Breast epithelium (tissue), 4 donors: ENCODE measurements at regions not wholly inside any gene's neighbourhood (a gene's known extent, or its start where the extent isn't known, plus 50 kb on each side); places are given as distances from the start of the nearest gene placed in this dataset.

Experiments
- DNase-seq, 2 donors: peaks; one replicate each; pipeline ENCODE4 v3.0.0-alpha.2; 2019; ENCODE audit warnings: low spot score in 2 of 2
- H3K27ac ChIP-seq, 2 donors: fragments of 200-600 bp; sonication (generic) in 1 of 2; one replicate each; pipeline ENCODE4 v1.5.1; 2016 to 2019; ENCODE audit warnings: mild to moderate bottlenecking in 1 of 2
- H3K27me3 ChIP-seq, 2 donors: fragments of 200-600 bp; sonication (generic) in 1 of 2; one replicate each; pipeline versions ENCODE4 v1.5.1 to v1.6.0; 2017 to 2019; ENCODE audit warnings: control low read depth in 1 of 2, mild to moderate bottlenecking in 1 of 2
- H3K36me3 ChIP-seq: fragments of 200-600 bp; one replicate; pipeline ENCODE4 v1.5.1; 2019
- H3K4me1 ChIP-seq, 2 donors: fragments of 200-600 bp; sonication (generic); one replicate each; pipeline ENCODE4 v1.5.1; 2016 to 2019; ENCODE audit warnings: control low read depth in 1 of 2
- H3K4me3 ChIP-seq, 3 donors: fragments of 200-600 bp; sonication (generic); 1 replicate in 2 of 3; 2 replicates in 1 of 3; pipeline ENCODE4 v1.5.1; 2016 to 2019; ENCODE audit warnings: mild to moderate bottlenecking in 3 of 3, moderate library complexity in 2 of 3
- H3K9me3 ChIP-seq, 2 donors: fragments of 200-600 bp; sonication (generic) in 1 of 2; one replicate each; pipeline ENCODE4 v1.5.1; 2016 to 2019; ENCODE audit warnings: control low read depth in 1 of 2
- CTCF ChIP-seq, 3 donors: fragments of 450-650 bp; IDR thresholded peaks; one replicate each; pipeline ENCODE4 v1.5.1; 2016 to 2017; ENCODE audit warnings: antibody characterized with exemption in 3 of 3, mild to moderate bottlenecking in 3 of 3, moderate library complexity in 3 of 3
- POLR2A ChIP-seq: fragments of 450-650 bp; IDR thresholded peaks from one replicate; pipeline ENCODE4 v1.6.1; 2016; ENCODE audit warnings: antibody characterized with exemption, mild to moderate bottlenecking, moderate library complexity
- POLR2AphosphoS5 ChIP-seq, 3 donors: sonication (generic); formaldehyde crosslinking; IDR thresholded peaks; one replicate each; pipeline ENCODE4 v1.6.1; 2017; ENCODE audit warnings: antibody characterized with exemption in 3 of 3
- intact Hi-C: fragments of 100-400 bp; cut with DNase I; formaldehyde crosslinking; loops from one replicate; pipeline ENCODE4 v1.15.1; 2023; ENCODE audit warnings: low total_unique reads

GRCh38 chr6:114707081-114707620 lies 364.3 kb upstream of the HS3ST5 start:
- intact Hi-C loops: no loop called here
- TF ChIP-seq CTCF (IDR thresholded peaks at IDR 0.05): no peak
- no peak for TF ChIP-seq POLR2A
- no peak for TF ChIP-seq POLR2AphosphoS5 (IDR thresholded peaks at IDR 0.05)

GRCh38 chr6:114690625-114691024 lies 347.8 kb upstream of the HS3ST5 start:
- no peak for DNase-seq
- no peaks in the 10 kb centered on the region for H3K27me3 ChIP-seq
- H3K9me3 ChIP-seq: no peaks in the 10 kb centered on the region
- TF ChIP-seq POLR2A: no peak
- TF ChIP-seq CTCF (IDR thresholded peaks at IDR 0.05): no peak
- TF ChIP-seq POLR2AphosphoS5 (IDR thresholded peaks at IDR 0.05): no peak
- intact Hi-C loops: no loop called here
- no peak overlapping the region for H3K4me3 ChIP-seq
- H3K4me1 ChIP-seq: no peaks in the 10 kb centered on the region
- H3K36me3 ChIP-seq: no peaks in the 10 kb centered on the region
- H3K27ac ChIP-seq: no peak overlapping the region

More at GRCh38 chr6:114707081-114707620, 364.3 kb upstream of the HS3ST5 start:
- Histone ChIP-seq H3K4me3 (no peak overlapping the region), H3K36me3 (no peaks in the 10 kb centered on the region), H3K27me3 (no peaks in the 10 kb centered on the region), H3K9me3 (peaks cover 0 to 8% of the 10 kb centered on the region in 2 donors), H3K4me1 (no peaks in the 10 kb centered on the region), H3K27ac (no peak overlapping the region)
- DNase-seq: no peak

- intact Hi-C loops: no loop called here
- no peak overlapping the region for H3K27ac ChIP-seq
- no peak for TF ChIP-seq POLR2A
- no peak for TF ChIP-seq POLR2AphosphoS5 (IDR thresholded peaks at IDR 0.05)
- no peak for TF ChIP-seq CTCF (IDR thresholded peaks at IDR 0.05)
Measured at GRCh38 chr6:114659513-114659912, 316.7 kb upstream of the HS3ST5 start.

GRCh38 chr6:114651611-114652010 lies 308.8 kb upstream of the HS3ST5 start:
- H3K4me1 ChIP-seq: no peaks in the 10 kb centered on the region
- no peaks in the 10 kb centered on the region for H3K9me3 ChIP-seq
- H3K4me3 ChIP-seq: no peak overlapping the region
- TF ChIP-seq CTCF (IDR thresholded peaks at IDR 0.05): no peak
- no peak for TF ChIP-seq POLR2AphosphoS5 (IDR thresholded peaks at IDR 0.05)
- no peak for TF ChIP-seq POLR2A
- H3K27ac ChIP-seq: no peak overlapping the region
- DNase-seq: no peak
- H3K36me3 ChIP-seq: no peaks in the 10 kb centered on the region
- intact Hi-C loops: no loop called here
- H3K27me3 ChIP-seq: no peaks in the 10 kb centered on the region

More at GRCh38 chr6:114659513-114659912, 316.7 kb upstream of the HS3ST5 start:
- H3K27me3 ChIP-seq: no peaks in the 10 kb centered on the region
- DNase-seq: no peak
- no peak overlapping the region for H3K4me3 ChIP-seq
- no peaks in the 10 kb centered on the region for H3K36me3 ChIP-seq
- H3K4me1 ChIP-seq: no peaks in the 10 kb centered on the region
- H3K9me3 ChIP-seq: peaks cover 14 to 18% of the 10 kb centered on the region in 2 donors

- Histone ChIP-seq H3K9me3 (no peaks in the 10 kb centered on the region), H3K4me3 (no peak overlapping the region), H3K4me1 (no peaks in the 10 kb centered on the region), H3K27ac (no peak overlapping the region), H3K36me3 (no peaks in the 10 kb centered on the region), H3K27me3 (no peaks in the 10 kb centered on the region)
- TF ChIP-seq POLR2AphosphoS5 (IDR thresholded peaks at IDR 0.05) (no peak), CTCF (IDR thresholded peaks at IDR 0.05) (no peak), POLR2A (no peak)
- intact Hi-C loops: no loop called here
- no peak for DNase-seq
Measured at GRCh38 chr6:114650891-114651290, 308.1 kb upstream of the HS3ST5 start.
